IMR-90 (cell line): ENCODE measurements at regions not wholly inside any gene's neighbourhood (a gene's known extent, or its start where the extent isn't known, plus 50 kb on each side); places are given as distances from the start of the nearest gene placed in this dataset.

Experiments used
- ATAC-seq: fragments of 200-7000 bp; cut with Tn5 transposase; 2 replicates; pipeline ENCODE4 v1.9.1; 2020; ENCODE audit warnings: low read depth, mild to moderate bottlenecking, moderate library complexity
- BruUV-seq: library from RNA; stranded (reverse); fragments of 400-500 nt; replicated peaks from 2 replicates; lab custom pipeline; 2021; lab: Mats Ljungman, UMichigan
- CTCF ChIA-PET: fragments of 300-600 bp; formaldehyde crosslinking; extraction: SDS; loops from one replicate; lab custom pipeline; 2021; ENCODE audit warnings: antibody characterized with exemption; lab: Yijun Ruan, JAX
- POLR2A ChIA-PET: fragments of 300-600 bp; sonication (Branson Sonifier 250); formaldehyde crosslinking; loops from one replicate; lab custom pipeline; 2022; ENCODE audit warnings: antibody characterized with exemption; ENCODE audit not compliant: unreplicated experiment; lab: Charles Lee
- DNase-seq: peaks from one replicate; pipeline ENCODE4 v3.0.0; 2013
- H2AFZ ChIP-seq: replicated peaks from 2 replicates; pipeline ENCODE3; 2013; ENCODE audit warnings: low read length, mild to moderate bottlenecking; ENCODE audit not compliant: poor library complexity
- H2AK5ac ChIP-seq: 2 replicates; pipeline ENCODE4 v1.6.1; 2013; ENCODE audit warnings: low read depth, low read length, inconsistent platforms
- H2AK9ac ChIP-seq: replicated peaks from 2 replicates; pipeline ENCODE3; 2013; ENCODE audit warnings: mild to moderate bottlenecking, low read depth, low read length, moderate library complexity; ENCODE audit not compliant: poor library complexity
- H2BK120ac ChIP-seq: 2 replicates; pipeline ENCODE4 v1.6.1; 2013; ENCODE audit warnings: low read depth, low read length, inconsistent platforms
- H2BK15ac ChIP-seq: 3 replicates; pipeline ENCODE4 v1.6.1; 2013; ENCODE audit warnings: low read depth, low read length, inconsistent platforms
- H2BK20ac ChIP-seq: 2 replicates; pipeline ENCODE4 v1.6.1; 2013; ENCODE audit warnings: low read depth, mild to moderate bottlenecking, inconsistent platforms, low read length, moderate library complexity
- H2BK5ac ChIP-seq: 2 replicates; pipeline ENCODE4 v1.6.1; 2013; ENCODE audit warnings: mild to moderate bottlenecking, low read depth, low read length, inconsistent platforms; ENCODE audit not compliant: poor library complexity, severe bottlenecking
- H3K14ac ChIP-seq: replicated peaks from 2 replicates; pipeline ENCODE4 v1.6.1; 2013; ENCODE audit warnings: low read depth, low read length, inconsistent platforms
- H3K18ac ChIP-seq: 2 replicates; pipeline ENCODE4 v1.6.1; 2013; ENCODE audit warnings: low read depth, low read length, control low read depth
- H3K23ac ChIP-seq: 2 replicates; pipeline ENCODE4 v1.6.1; 2013; ENCODE audit warnings: low read depth, low read length, inconsistent platforms
- H3K27ac ChIP-seq: 2 replicates; pipeline ENCODE4 v1.5.1; 2013; ENCODE audit warnings: mild to moderate bottlenecking, control low read depth, low read length; ENCODE audit not compliant: insufficient read depth
- H3K27me3 ChIP-seq: 2 replicates; pipeline ENCODE4 v1.6.1; 2013; ENCODE audit warnings: low read length; ENCODE audit not compliant: control insufficient read depth, insufficient read depth
- H3K36me3 ChIP-seq: 2 replicates; pipeline ENCODE4 v1.6.1; 2013; ENCODE audit warnings: low read length, mixed read lengths; ENCODE audit not compliant: control insufficient read depth, insufficient read depth
- H3K4ac ChIP-seq: 2 replicates; pipeline ENCODE4 v1.6.1; 2013; ENCODE audit warnings: low read depth, low read length, inconsistent platforms
- H3K4me1 ChIP-seq: 2 replicates; pipeline ENCODE4 v1.6.1; 2013; ENCODE audit warnings: low read length, mixed read lengths; ENCODE audit not compliant: control insufficient read depth, insufficient read depth
- H3K4me2 ChIP-seq: 2 replicates; pipeline ENCODE4 v1.6.1; 2013; ENCODE audit warnings: low read depth, mild to moderate bottlenecking, control low read depth, low read length, moderate library complexity
- H3K4me3 ChIP-seq: 2 replicates; pipeline ENCODE4 v1.5.1; 2013; ENCODE audit warnings: low read depth, mild to moderate bottlenecking, control low read depth, low read length, moderate library complexity; ENCODE audit not compliant: insufficient read depth
- H3K56ac ChIP-seq: 2 replicates; pipeline ENCODE4 v1.6.1; 2013; ENCODE audit warnings: low read length, inconsistent platforms; ENCODE audit not compliant: insufficient read depth; ENCODE audit errors: extremely low read depth
- H3K79me1 ChIP-seq, 2 experiments: 2 replicates each; pipeline ENCODE4 v1.6.1; 2013; ENCODE audit warnings: low read length in 2 of 2, inconsistent platforms in 1 of 2, low read depth in 1 of 2
- H3K9ac ChIP-seq: 2 replicates; pipeline ENCODE4 v1.6.1; 2013; ENCODE audit warnings: low read depth, low read length, control low read depth
- H3K9me1 ChIP-seq: 2 replicates; pipeline ENCODE4 v1.6.1; 2013; ENCODE audit warnings: low read length, inconsistent platforms; ENCODE audit not compliant: insufficient read depth
- H3K9me3 ChIP-seq: 2 replicates; pipeline ENCODE4 v1.6.1; 2013; ENCODE audit warnings: low read length; ENCODE audit not compliant: control insufficient read depth, insufficient read depth
- H4K20me1 ChIP-seq: 2 replicates; pipeline ENCODE4 v1.6.1; 2013; ENCODE audit warnings: low read length, inconsistent platforms; ENCODE audit not compliant: insufficient read depth
- H4K5ac ChIP-seq: 2 replicates; pipeline ENCODE4 v1.6.1; 2013; ENCODE audit warnings: mild to moderate bottlenecking, low read depth, low read length, control low read depth
- H4K8ac ChIP-seq, 2 experiments: 2 replicates each; pipeline ENCODE4 v1.6.1; 2013; ENCODE audit warnings: low read depth in 2 of 2, low read length in 2 of 2, control low read depth in 1 of 2, inconsistent platforms in 1 of 2
- H4K91ac ChIP-seq: 2 replicates; pipeline ENCODE4 v1.6.1; 2013; ENCODE audit warnings: low read depth, low read length, inconsistent platforms; ENCODE audit not compliant: insufficient read depth
- BHLHE40 ChIP-seq: fragments of 150-350 bp; IDR thresholded peaks from 2 replicates; pipeline ENCODE4 v1.6.1; 2016; ENCODE audit warnings: mild to moderate bottlenecking, low read depth, low read length
- CEBPB ChIP-seq: IDR thresholded peaks from 2 replicates; pipeline ENCODE4 v1.6.1; 2012; ENCODE audit warnings: low read depth, low read length, improper control_type of control experiment
- CHD1 ChIP-seq: IDR thresholded peaks from 2 replicates; pipeline ENCODE4 v1.6.1; 2012; ENCODE audit warnings: low read depth, low read length, improper control_type of control experiment
- FOS ChIP-seq: fragments of 150-350 bp; IDR thresholded peaks from 2 replicates; pipeline ENCODE4 v1.6.1; 2016; ENCODE audit warnings: low read depth, low read length
- MAFK ChIP-seq: IDR thresholded peaks from 2 replicates; pipeline ENCODE4 v1.6.1; 2012; ENCODE audit warnings: low read depth, low read length, improper control_type of control experiment
- MAZ ChIP-seq: IDR thresholded peaks from 2 replicates; pipeline ENCODE4 v1.6.1; 2012; ENCODE audit warnings: low read depth, mild to moderate bottlenecking, low read length, improper control_type of control experiment, moderate library complexity, borderline replicate concordance
- MXI1 ChIP-seq: IDR thresholded peaks from 2 replicates; pipeline ENCODE4 v1.6.1; 2012; ENCODE audit warnings: low read depth, mild to moderate bottlenecking, low read length, moderate library complexity, borderline replicate concordance
- NFE2L2 ChIP-seq: fragments of 150-350 bp; IDR thresholded peaks from 2 replicates; pipeline ENCODE4 v1.6.1; 2016; ENCODE audit warnings: low read depth, mild to moderate bottlenecking, low read length
- POLR2A ChIP-seq: IDR thresholded peaks from 2 replicates; pipeline ENCODE4 v1.6.1; 2012; ENCODE audit warnings: mild to moderate bottlenecking, low read depth, low read length
- RAD21 ChIP-seq: IDR thresholded peaks from 2 replicates; pipeline ENCODE4 v1.6.1; 2012; ENCODE audit warnings: low read length, improper control_type of control experiment
- RCOR1 ChIP-seq: IDR thresholded peaks from 2 replicates; pipeline ENCODE4 v1.6.1; 2012; ENCODE audit warnings: mild to moderate bottlenecking, low read length, improper control_type of control experiment; ENCODE audit not compliant: insufficient replicate concordance
- RFX5 ChIP-seq: IDR thresholded peaks from 2 replicates; pipeline ENCODE4 v1.8.0; 2012; ENCODE audit warnings: low read depth, mild to moderate bottlenecking, low read length, moderate library complexity
- SMC3 ChIP-seq: fragments of 150-350 bp; IDR thresholded peaks from 2 replicates; pipeline ENCODE4 v1.6.1; 2016; ENCODE audit warnings: low read depth, mild to moderate bottlenecking, antibody characterized with exemption, low read length, moderate library complexity
- dilution Hi-C: fragments of 300-500 bp; cut with HindIII; formaldehyde crosslinking; loops from one replicate; pipeline ENCODE4 v1.14.3; 2018; ENCODE audit warnings: low sequenced_read_pairs; ENCODE audit not compliant: unreplicated experiment
- in situ Hi-C: fragments of 300-500 bp; cut with MboI; formaldehyde crosslinking; loops from 3 replicates; pipeline ENCODE4 v1.14.3; 2019; ENCODE audit warnings: low sequenced_read_pairs, inconsistent platforms, mixed read lengths
- intact Hi-C: fragments of 100-400 bp; cut with micrococcal nuclease; formaldehyde crosslinking; loops from 2 replicates; pipeline ENCODE4 v1.10.0; 2022
- TF ChIP-seq, protein P1 (sequence below): conservative IDR thresholded peaks from 2 replicates; pipeline ENCODE4 v1.5.1; 2012; ENCODE audit warnings: mild to moderate bottlenecking, low read depth, low read length, improper control_type of control experiment
- TF ChIP-seq, protein P2 (sequence below): fragments of 150-350 bp; IDR thresholded peaks from 2 replicates; pipeline ENCODE4 v1.6.1; 2017; ENCODE audit warnings: mild to moderate bottlenecking, antibody characterized with exemption, low read length, low read depth
- TF ChIP-seq, protein P3 (sequence below): fragments of 150-350 bp; IDR thresholded peaks from 2 replicates; pipeline ENCODE4 v1.6.1; 2016; ENCODE audit warnings: low read depth, mild to moderate bottlenecking, low read length, moderate library complexity, borderline replicate concordance

DNA sequence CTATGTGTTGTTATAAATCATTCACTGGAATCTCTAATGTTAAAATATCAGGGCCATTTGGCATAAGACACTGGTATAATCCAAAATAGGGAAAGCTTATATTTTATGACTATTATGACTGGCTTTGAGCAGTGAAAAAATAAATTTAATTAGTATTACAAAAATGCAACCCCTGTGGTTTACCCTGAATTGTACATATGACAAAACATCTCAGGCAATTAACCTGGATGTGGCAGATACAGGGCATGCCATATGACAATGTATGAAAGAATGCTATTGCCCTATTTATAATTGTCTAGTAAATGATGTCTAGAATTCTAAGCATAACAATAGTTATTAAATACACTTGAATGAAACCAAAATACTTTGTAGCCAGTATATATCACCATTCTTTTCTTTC is 532.5 kb upstream of the ADGRL4 start:
- Histone ChIP-seq H2AFZ (no peak overlapping the region), H3K9me1 (no peaks in the 10 kb centered on the region), H3K56ac (no peak overlapping the region), H3K14ac (no peak overlapping the region), H4K5ac (no peak overlapping the region), H2BK15ac (no peak overlapping the region), H4K91ac (no peak overlapping the region), H3K36me3 (no peaks in the 10 kb centered on the region), H3K4me3 (no peak overlapping the region), H2BK5ac (no peak overlapping the region), H3K18ac (no peak overlapping the region), H2AK9ac (no peak overlapping the region), H3K4ac (no peak overlapping the region), H3K27ac (no peak overlapping the region), H2AK5ac (no peak overlapping the region), H3K4me2 (no peak overlapping the region), H4K8ac (no peak overlapping the region), H4K20me1 (no peaks in the 10 kb centered on the region), H3K9me3 (no peaks in the 10 kb centered on the region), H3K9ac (no peak overlapping the region), H3K4me1 (no peaks in the 10 kb centered on the region), H2BK120ac (no peak overlapping the region), H3K27me3 (no peaks in the 10 kb centered on the region), H2BK20ac (no peak overlapping the region), H3K23ac (no peak overlapping the region), H3K79me1 (no peaks in the 10 kb centered on the region)
- POLR2A ChIA-PET = no interaction called here
- dilution Hi-C loops (no loop called here), intact Hi-C loops (no loop called here), in situ Hi-C loops (no loop called here)
- TF ChIP-seq FOS (no peak), CHD1 (no peak), RAD21 (no peak), POLR2A (no peak), SMC3 (no peak), CEBPB (no peak), RCOR1 (no peak), MAZ (no peak), RFX5 (no peak), MAFK (no peak), NFE2L2 (no peak), BHLHE40 (no peak), MXI1 (no peak)
- TF ChIP-seq, protein P1, sequence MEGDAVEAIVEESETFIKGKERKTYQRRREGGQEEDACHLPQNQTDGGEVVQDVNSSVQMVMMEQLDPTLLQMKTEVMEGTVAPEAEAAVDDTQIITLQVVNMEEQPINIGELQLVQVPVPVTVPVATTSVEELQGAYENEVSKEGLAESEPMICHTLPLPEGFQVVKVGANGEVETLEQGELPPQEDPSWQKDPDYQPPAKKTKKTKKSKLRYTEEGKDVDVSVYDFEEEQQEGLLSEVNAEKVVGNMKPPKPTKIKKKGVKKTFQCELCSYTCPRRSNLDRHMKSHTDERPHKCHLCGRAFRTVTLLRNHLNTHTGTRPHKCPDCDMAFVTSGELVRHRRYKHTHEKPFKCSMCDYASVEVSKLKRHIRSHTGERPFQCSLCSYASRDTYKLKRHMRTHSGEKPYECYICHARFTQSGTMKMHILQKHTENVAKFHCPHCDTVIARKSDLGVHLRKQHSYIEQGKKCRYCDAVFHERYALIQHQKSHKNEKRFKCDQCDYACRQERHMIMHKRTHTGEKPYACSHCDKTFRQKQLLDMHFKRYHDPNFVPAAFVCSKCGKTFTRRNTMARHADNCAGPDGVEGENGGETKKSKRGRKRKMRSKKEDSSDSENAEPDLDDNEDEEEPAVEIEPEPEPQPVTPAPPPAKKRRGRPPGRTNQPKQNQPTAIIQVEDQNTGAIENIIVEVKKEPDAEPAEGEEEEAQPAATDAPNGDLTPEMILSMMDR = no peak
- TF ChIP-seq, protein P2, sequence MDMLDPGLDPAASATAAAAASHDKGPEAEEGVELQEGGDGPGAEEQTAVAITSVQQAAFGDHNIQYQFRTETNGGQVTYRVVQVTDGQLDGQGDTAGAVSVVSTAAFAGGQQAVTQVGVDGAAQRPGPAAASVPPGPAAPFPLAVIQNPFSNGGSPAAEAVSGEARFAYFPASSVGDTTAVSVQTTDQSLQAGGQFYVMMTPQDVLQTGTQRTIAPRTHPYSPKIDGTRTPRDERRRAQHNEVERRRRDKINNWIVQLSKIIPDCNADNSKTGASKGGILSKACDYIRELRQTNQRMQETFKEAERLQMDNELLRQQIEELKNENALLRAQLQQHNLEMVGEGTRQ = no peak
- TF ChIP-seq, protein P3, sequence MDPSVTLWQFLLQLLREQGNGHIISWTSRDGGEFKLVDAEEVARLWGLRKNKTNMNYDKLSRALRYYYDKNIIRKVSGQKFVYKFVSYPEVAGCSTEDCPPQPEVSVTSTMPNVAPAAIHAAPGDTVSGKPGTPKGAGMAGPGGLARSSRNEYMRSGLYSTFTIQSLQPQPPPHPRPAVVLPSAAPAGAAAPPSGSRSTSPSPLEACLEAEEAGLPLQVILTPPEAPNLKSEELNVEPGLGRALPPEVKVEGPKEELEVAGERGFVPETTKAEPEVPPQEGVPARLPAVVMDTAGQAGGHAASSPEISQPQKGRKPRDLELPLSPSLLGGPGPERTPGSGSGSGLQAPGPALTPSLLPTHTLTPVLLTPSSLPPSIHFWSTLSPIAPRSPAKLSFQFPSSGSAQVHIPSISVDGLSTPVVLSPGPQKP = no peak
- ATAC-seq = no peak
- no peak for DNase-seq
- BruUV-seq = no TSS peak
- CTCF ChIA-PET = no interaction called here
